ENCODE measurements at regions not wholly inside any gene's neighbourhood (a gene's known extent, or its start where the extent isn't known, plus 50 kb on each side); places are given as distances from the start of the nearest gene placed in this dataset.
"Not testable (repeated sequence)": the region's sequence is repeated elsewhere in the genome, so short reads cannot be mapped to it uniquely, and the experiment has no call there.

GRCh38 chr4:105058177-105058812, 88.4 kb upstream of the TET2 start:
- no peak for DNase-seq

GRCh38 chr4:105059337-105059736, 87.3 kb upstream of the TET2 start:
- DNase-seq, result no peak

GRCh38 chr4:105060628-105061027, 86.0 kb upstream of the TET2 start:
- DNase-seq, result no peak

DNA sequence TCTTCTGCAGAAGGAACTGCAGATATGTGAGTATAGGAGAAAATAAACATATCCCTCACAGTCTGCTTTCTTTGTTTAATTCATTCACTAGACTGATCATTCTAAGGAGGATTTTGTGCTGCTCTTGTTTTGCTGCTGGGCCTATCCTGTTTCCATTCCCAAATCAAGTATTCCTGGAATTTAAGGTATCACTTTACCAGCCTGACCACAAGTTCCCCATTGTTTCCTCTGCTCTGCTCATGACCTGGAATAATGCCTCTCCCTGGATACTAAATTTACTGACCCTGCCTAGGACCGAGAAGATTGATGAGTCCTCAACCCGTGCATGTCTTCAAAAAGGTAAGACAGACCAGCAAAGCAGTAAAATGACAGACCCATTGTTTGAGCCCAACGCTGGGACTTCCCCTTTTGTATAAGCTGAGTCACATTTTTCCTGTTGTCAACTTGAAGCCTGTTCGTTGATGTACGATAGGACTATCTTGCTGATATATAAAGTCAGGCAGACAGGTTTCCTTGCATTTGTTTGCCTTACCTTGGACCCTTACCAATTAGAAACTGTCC, 85.5 kb upstream of the TET2 start:
- DNase-seq, result peak; percentile 11

- no peak for DNase-seq
Observed at GRCh38 chr4:105061731-105062130, 84.9 kb upstream of the TET2 start.

DNA sequence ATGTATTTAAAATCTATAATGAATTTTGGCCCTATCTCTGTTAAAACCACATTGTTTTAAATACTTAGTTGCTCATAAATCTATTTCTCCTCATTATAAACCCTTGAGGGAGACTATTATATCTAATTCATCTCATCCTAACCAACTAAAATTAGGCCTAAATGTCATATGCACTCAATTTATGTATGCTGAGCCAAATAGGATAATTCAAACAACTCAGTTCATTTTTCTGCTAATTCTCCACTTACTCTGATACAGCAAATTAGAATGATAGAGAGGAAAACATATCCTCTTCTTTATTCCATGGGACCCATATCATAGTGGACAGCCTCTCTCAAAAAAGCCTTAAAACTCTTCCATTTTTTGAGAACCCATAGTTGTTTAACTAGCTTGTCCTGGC, 80.3 kb upstream of the TET2 start:
- DNase-seq, result no peak

- DNase-seq, result no peak
Observed at GRCh38 chr4:105067431-105067830, 79.2 kb upstream of the TET2 start.

GRCh38 chr4:105067946-105068345, 78.7 kb upstream of the TET2 start:
- DNase-seq, result peak; percentile 33

DNA sequence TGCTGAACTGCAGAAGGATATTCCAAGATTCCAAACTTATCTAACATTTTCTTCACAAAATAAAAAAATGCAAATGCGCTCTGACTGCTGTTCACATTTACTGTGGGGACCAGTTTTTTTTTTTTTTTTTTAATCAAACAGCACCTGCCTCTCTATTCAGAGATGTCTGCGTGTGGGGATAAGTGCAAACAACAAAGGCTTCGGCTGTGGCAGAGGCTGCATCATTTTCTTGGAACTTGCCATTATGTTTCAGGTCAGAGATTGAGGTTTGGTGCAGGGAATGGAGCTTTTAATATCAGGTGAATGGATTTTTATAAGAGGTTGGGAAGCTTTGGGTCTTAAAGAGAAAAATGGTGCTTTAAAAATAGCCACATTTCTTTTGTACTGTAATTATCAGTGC, 78.2 kb upstream of the TET2 start:
- DNase-seq, result peak; percentile 58

GRCh38 chr4:105072095-105072494, 74.6 kb upstream of the TET2 start:
- DNase-seq, result not testable (repeated sequence)

DNA sequence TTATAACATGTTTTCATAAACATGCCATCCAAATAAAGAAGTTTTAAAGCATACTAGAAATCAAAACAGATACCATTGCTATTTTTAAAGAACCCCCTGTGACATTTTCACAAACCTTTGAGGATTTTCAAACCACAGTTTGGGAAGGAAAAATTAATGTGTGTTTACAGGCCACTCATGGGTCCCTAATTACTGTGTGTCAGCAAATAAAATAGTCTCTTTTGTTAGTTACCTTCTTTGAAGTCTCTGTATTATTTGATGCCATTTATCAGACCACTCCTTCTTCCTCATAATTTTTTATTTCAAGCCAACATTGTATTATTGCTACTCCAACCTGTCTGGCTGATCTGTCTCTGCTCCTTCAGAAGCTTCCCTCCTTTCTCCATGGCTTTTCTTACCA, 72.6 kb upstream of the TET2 start:
- DNase-seq, result no peak

GRCh38 chr4:105075045-105075444, 71.6 kb upstream of the TET2 start:
- DNase-seq, result no peak

- DNase-seq, result no peak
Observed at GRCh38 chr4:105088110-105088879, 58.4 kb upstream of the TET2 start.

GRCh38 chr4:105092356-105092755, 54.3 kb upstream of the TET2 start:
- DNase-seq, result no peak

GRCh38 chr4:105092768-105093167, 53.9 kb upstream of the TET2 start:
- DNase-seq, result no peak

- DNase-seq, result no peak
Observed at GRCh38 chr4:105093975-105094374, 52.7 kb upstream of the TET2 start.
